ENCODE measurements at regions not wholly inside any gene's neighbourhood (a gene's known extent, or its start where the extent isn't known, plus 50 kb on each side); places are given as distances from the start of the nearest gene placed in this dataset.

- Mint-ChIP-seq H3K4me1 (no peaks in the 10 kb centered on the region), H3K36me3 (no peaks in the 10 kb centered on the region), H3K27ac (no peak overlapping the region), H3K9me3 (no peaks in the 10 kb centered on the region), H3K27me3 (no peaks in the 10 kb centered on the region), H3K4me3 (no peak overlapping the region)
- no peak for DNase-seq
- POLR2A ChIA-PET: no interaction called here
- no peak for ATAC-seq (ENCODE audit: low read depth)
Measured at GRCh38 chr2:144943293-144943941, 423.5 kb upstream of the ZEB2 start.

GRCh38 chr2:144942516-144943256, 422.8 kb upstream of the ZEB2 start:
- no peaks in the 10 kb centered on the region for H3K9me3 Mint-ChIP-seq
- POLR2A ChIA-PET: no interaction called here
- no peak overlapping the region for H3K27ac Mint-ChIP-seq
- ATAC-seq (ENCODE audit: low read depth) (no peak), DNase-seq (no peak)
- no peaks in the 10 kb centered on the region for H3K27me3 Mint-ChIP-seq
- no peaks in the 10 kb centered on the region for H3K4me1 Mint-ChIP-seq
- no peak overlapping the region for H3K4me3 Mint-ChIP-seq
- no peaks in the 10 kb centered on the region for H3K36me3 Mint-ChIP-seq

GRCh38 chr2:144941743-144942488, 422.0 kb upstream of the ZEB2 start:
- Mint-ChIP-seq H3K36me3 (no peaks in the 10 kb centered on the region), H3K27me3 (no peaks in the 10 kb centered on the region), H3K4me1 (no peaks in the 10 kb centered on the region), H3K9me3 (no peaks in the 10 kb centered on the region), H3K27ac (no peak overlapping the region), H3K4me3 (no peak overlapping the region)
- no peak for DNase-seq
- POLR2A ChIA-PET: no interaction called here
- ATAC-seq (ENCODE audit: low read depth): no peak

- H3K9me3 Mint-ChIP-seq: no peaks in the 10 kb centered on the region
- no peaks in the 10 kb centered on the region for H3K27me3 Mint-ChIP-seq
- no peak overlapping the region for H3K27ac Mint-ChIP-seq
- no peak for ATAC-seq (ENCODE audit: low read depth)
- no peaks in the 10 kb centered on the region for H3K4me1 Mint-ChIP-seq
- H3K4me3 Mint-ChIP-seq: no peak overlapping the region
- DNase-seq: no peak
- POLR2A ChIA-PET: no interaction called here
- no peaks in the 10 kb centered on the region for H3K36me3 Mint-ChIP-seq
Measured at GRCh38 chr2:144939590-144939989, 419.7 kb upstream of the ZEB2 start.

- no peak overlapping the region for H3K27ac Mint-ChIP-seq
- H3K4me1 Mint-ChIP-seq: no peaks in the 10 kb centered on the region
- ATAC-seq (ENCODE audit: low read depth): no peak
- H3K9me3 Mint-ChIP-seq: no peaks in the 10 kb centered on the region
- DNase-seq: no peak
- POLR2A ChIA-PET: no interaction called here
- H3K36me3 Mint-ChIP-seq: no peaks in the 10 kb centered on the region
- H3K27me3 Mint-ChIP-seq: no peaks in the 10 kb centered on the region
- no peak overlapping the region for H3K4me3 Mint-ChIP-seq
Measured at GRCh38 chr2:144937910-144938709, 418.2 kb upstream of the ZEB2 start.

- Mint-ChIP-seq H3K4me3 (no peak overlapping the region), H3K36me3 (no peaks in the 10 kb centered on the region), H3K9me3 (no peaks in the 10 kb centered on the region), H3K27ac (no peak overlapping the region), H3K4me1 (no peaks in the 10 kb centered on the region), H3K27me3 (no peaks in the 10 kb centered on the region)
- POLR2A ChIA-PET: no interaction called here
- ATAC-seq (ENCODE audit: low read depth): no peak
- no peak for DNase-seq
Measured at GRCh38 chr2:144937066-144937465, 417.1 kb upstream of the ZEB2 start.

- Mint-ChIP-seq H3K36me3 (no peaks in the 10 kb centered on the region), H3K4me1 (no peaks in the 10 kb centered on the region), H3K9me3 (no peaks in the 10 kb centered on the region), H3K27ac (no peak overlapping the region), H3K27me3 (no peaks in the 10 kb centered on the region), H3K4me3 (no peak overlapping the region)
- ATAC-seq (ENCODE audit: low read depth) (no peak), DNase-seq (no peak)
- POLR2A ChIA-PET: no interaction called here
Measured at GRCh38 chr2:144936442-144936841, 416.5 kb upstream of the ZEB2 start.

- no peaks in the 10 kb centered on the region for H3K36me3 Mint-ChIP-seq
Measured at GRCh38 chr2:144935736-144936135, 415.8 kb upstream of the ZEB2 start.

GRCh38 chr2:144935191-144935590, 415.3 kb upstream of the ZEB2 start:
- no peak for ATAC-seq (ENCODE audit: low read depth)
- Mint-ChIP-seq H3K4me1 (no peaks in the 10 kb centered on the region), H3K9me3 (no peaks in the 10 kb centered on the region), H3K27me3 (no peaks in the 10 kb centered on the region), H3K27ac (no peak overlapping the region), H3K4me3 (no peak overlapping the region), H3K36me3 (no peaks in the 10 kb centered on the region)
- POLR2A ChIA-PET: no interaction called here
- no peak for DNase-seq

More at GRCh38 chr2:144935736-144936135, 415.8 kb upstream of the ZEB2 start:
- Mint-ChIP-seq H3K4me1 (no peaks in the 10 kb centered on the region), H3K27ac (no peak overlapping the region), H3K4me3 (no peak overlapping the region), H3K27me3 (no peaks in the 10 kb centered on the region), H3K9me3 (no peaks in the 10 kb centered on the region)
- DNase-seq (no peak), ATAC-seq (ENCODE audit: low read depth) (no peak)
- POLR2A ChIA-PET: no interaction called here

GRCh38 chr2:144931960-144932359, 412.0 kb upstream of the ZEB2 start:
- ATAC-seq (ENCODE audit: low read depth) (no peak), DNase-seq (no peak)
- Mint-ChIP-seq H3K9me3 (no peaks in the 10 kb centered on the region), H3K4me3 (no peak overlapping the region), H3K36me3 (no peaks in the 10 kb centered on the region), H3K27me3 (no peaks in the 10 kb centered on the region), H3K27ac (no peak overlapping the region), H3K4me1 (no peaks in the 10 kb centered on the region)
- POLR2A ChIA-PET: no interaction called here

- H3K27ac Mint-ChIP-seq: no peak overlapping the region
- no peak for DNase-seq
- no peaks in the 10 kb centered on the region for H3K27me3 Mint-ChIP-seq
- no peak for ATAC-seq (ENCODE audit: low read depth)
- H3K9me3 Mint-ChIP-seq: no peaks in the 10 kb centered on the region
- H3K4me3 Mint-ChIP-seq: no peak overlapping the region
- H3K4me1 Mint-ChIP-seq: no peaks in the 10 kb centered on the region
- no peaks in the 10 kb centered on the region for H3K36me3 Mint-ChIP-seq
- POLR2A ChIA-PET: no interaction called here
Measured at GRCh38 chr2:144931480-144931879, 411.6 kb upstream of the ZEB2 start.

GRCh38 chr2:144927429-144927828, 407.5 kb upstream of the ZEB2 start:
- POLR2A ChIA-PET: no interaction called here
- no peaks in the 10 kb centered on the region for H3K4me1 Mint-ChIP-seq
- DNase-seq (no peak), ATAC-seq (ENCODE audit: low read depth) (no peak)
- no peak overlapping the region for H3K4me3 Mint-ChIP-seq
- H3K27me3 Mint-ChIP-seq: no peaks in the 10 kb centered on the region
- no peaks in the 10 kb centered on the region for H3K9me3 Mint-ChIP-seq
- H3K36me3 Mint-ChIP-seq: no peaks in the 10 kb centered on the region
- H3K27ac Mint-ChIP-seq: no peak overlapping the region

GRCh38 chr2:144925886-144926285, 406.0 kb upstream of the ZEB2 start:
- Mint-ChIP-seq H3K9me3 (no peaks in the 10 kb centered on the region), H3K27ac (no peak overlapping the region), H3K36me3 (no peaks in the 10 kb centered on the region)

More at GRCh38 chr2:144925886-144926285, 406.0 kb upstream of the ZEB2 start:
- DNase-seq (no peak), ATAC-seq (ENCODE audit: low read depth) (no peak)
- no peaks in the 10 kb centered on the region for H3K27me3 Mint-ChIP-seq
- no peaks in the 10 kb centered on the region for H3K4me1 Mint-ChIP-seq
- no peak overlapping the region for H3K4me3 Mint-ChIP-seq
- POLR2A ChIA-PET: no interaction called here

All from activated naive CD8-positive, alpha-beta T cell treated with anti-CD3 and anti-CD28 coated beads, Interleukin-2, amount 10 ng/mL, durations not matched to agents 7 days and 5 days (primary cell).